WTC11 (cell line): ENCODE measurements at regions not wholly inside any gene's neighbourhood (a gene's known extent, or its start where the extent isn't known, plus 50 kb on each side); places are given as distances from the start of the nearest gene placed in this dataset.

Experiments
- ATAC-seq: fragments of 200-7000 bp; cut with Tn5 transposase; 2 replicates; pipeline ENCODE4 v1.10.0; 2021; ENCODE audit warnings: mild to moderate bottlenecking, moderate library complexity
- CTCF ChIA-PET: fragments of 300-600 bp; sonication (Branson Sonifier 250); formaldehyde crosslinking; loops from one replicate; lab custom pipeline; 2021; ENCODE audit warnings: antibody characterized with exemption; lab: Charles Lee
- POLR2A ChIA-PET: fragments of 350-600 bp; sonication (Branson Sonifier 250); formaldehyde crosslinking; loops from one replicate; lab custom pipeline; 2021; ENCODE audit warnings: antibody characterized with exemption; lab: Charles Lee
- DNase-seq: peaks from one replicate; pipeline ENCODE4 v3.0.0; 2021; ENCODE audit warnings: low spot score
- H3K27ac Mint-ChIP-seq: 2 replicates; pipeline ENCODE4 v1.8.0; 2021; ENCODE audit warnings: mixed read lengths
- H3K27me3 Mint-ChIP-seq: 2 replicates; pipeline ENCODE4 v1.8.0; 2021; ENCODE audit warnings: low read depth, mild to moderate bottlenecking, moderate library complexity, mixed read lengths
- H3K36me3 Mint-ChIP-seq: 2 replicates; pipeline ENCODE4 v1.8.0; 2021; ENCODE audit warnings: mixed read lengths
- H3K4me1 Mint-ChIP-seq: 2 replicates; pipeline ENCODE4 v1.8.0; 2022; ENCODE audit warnings: mixed read lengths
- H3K4me3 Mint-ChIP-seq: 2 replicates; pipeline ENCODE4 v1.8.0; 2021; ENCODE audit warnings: mild to moderate bottlenecking, moderate library complexity, mixed read lengths
- H3K9me3 Mint-ChIP-seq: 2 replicates; pipeline ENCODE4 v1.8.0; 2021; ENCODE audit warnings: mixed read lengths
- ATF1 ChIP-seq: sonication (generic); formaldehyde crosslinking; IDR thresholded peaks from 2 replicates; pipeline ENCODE4 v1.8.1; 2023; ENCODE audit warnings: mild to moderate bottlenecking, moderate library complexity, missing genetic modification reagents
- E2F4 ChIP-seq: sonication (generic); formaldehyde crosslinking; IDR thresholded peaks from 2 replicates; pipeline ENCODE4 v1.8.1; 2022; ENCODE audit warnings: low read depth, mild to moderate bottlenecking, moderate library complexity, missing genetic modification reagents, borderline replicate concordance
- E2F5 ChIP-seq: sonication (generic); formaldehyde crosslinking; IDR thresholded peaks from 2 replicates; pipeline ENCODE4 v1.8.1; 2022; ENCODE audit warnings: mild to moderate bottlenecking, moderate library complexity, missing genetic modification reagents
- ETV6 ChIP-seq: sonication (generic); formaldehyde crosslinking; IDR thresholded peaks from 2 replicates; pipeline ENCODE4 v1.8.1; 2022; ENCODE audit warnings: mild to moderate bottlenecking, missing genetic modification reagents
- FOXJ3 ChIP-seq: sonication (generic); formaldehyde crosslinking; IDR thresholded peaks from 2 replicates; pipeline ENCODE4 v1.9.0; 2021; ENCODE audit warnings: missing genetic modification reagents, mild to moderate bottlenecking, borderline replicate concordance
- FOXK1 ChIP-seq: sonication (generic); formaldehyde crosslinking; IDR thresholded peaks from 2 replicates; pipeline ENCODE4 v1.8.0; 2022; ENCODE audit warnings: mild to moderate bottlenecking, moderate library complexity, missing genetic modification reagents
- IRF1 ChIP-seq: sonication (generic); formaldehyde crosslinking; IDR thresholded peaks from 2 replicates; pipeline ENCODE4 v1.8.0; 2023; ENCODE audit warnings: missing genetic modification reagents
- IRF2 ChIP-seq: sonication (generic); formaldehyde crosslinking; IDR thresholded peaks from 2 replicates; pipeline ENCODE4 v1.8.0; 2022; ENCODE audit warnings: low read depth, missing genetic modification reagents, borderline replicate concordance
- MYBL2 ChIP-seq: sonication (generic); formaldehyde crosslinking; IDR thresholded peaks from 2 replicates; pipeline ENCODE4 v1.8.1; 2023; ENCODE audit warnings: mild to moderate bottlenecking, moderate library complexity, missing genetic modification reagents
- NR2C2 ChIP-seq: sonication (generic); formaldehyde crosslinking; IDR thresholded peaks from 2 replicates; pipeline ENCODE4 v1.8.0; 2022; ENCODE audit warnings: mild to moderate bottlenecking, missing genetic modification reagents
- PRDM15 ChIP-seq: sonication (generic); formaldehyde crosslinking; IDR thresholded peaks from 2 replicates; pipeline ENCODE4 v1.8.0; 2022; ENCODE audit warnings: missing genetic modification reagents
- PRRX2 ChIP-seq: fragments of 250-450 bp; sonication (Bioruptor Pico); IDR thresholded peaks from 2 replicates; pipeline ENCODE4 v1.8.0; 2021; ENCODE audit warnings: mild to moderate bottlenecking
- SMAD4 ChIP-seq: sonication (generic); formaldehyde crosslinking; IDR thresholded peaks from 2 replicates; pipeline ENCODE4 v1.8.0; 2022; ENCODE audit warnings: mild to moderate bottlenecking, missing genetic modification reagents
- TCF7 ChIP-seq: sonication (generic); formaldehyde crosslinking; IDR thresholded peaks from 2 replicates; pipeline ENCODE4 v1.8.0; 2022; ENCODE audit warnings: mild to moderate bottlenecking, low read depth, missing genetic modification reagents, moderate library complexity
- ZNF138 ChIP-seq: sonication (generic); formaldehyde crosslinking; conservative IDR thresholded peaks from 2 replicates; pipeline ENCODE4 v1.8.1; 2022; ENCODE audit warnings: mild to moderate bottlenecking, moderate library complexity, missing genetic modification reagents
- ZNF317 ChIP-seq: sonication (generic); formaldehyde crosslinking; IDR thresholded peaks from 2 replicates; pipeline ENCODE4 v1.8.1; 2023; ENCODE audit warnings: low read depth, mild to moderate bottlenecking, moderate library complexity, missing genetic modification reagents, borderline replicate concordance
- TF ChIP-seq, protein P1 (sequence below): sonication (generic); formaldehyde crosslinking; IDR thresholded peaks from 2 replicates; pipeline ENCODE4 v1.8.1; 2023; ENCODE audit warnings: mild to moderate bottlenecking, missing genetic modification reagents, moderate library complexity
- TF ChIP-seq, protein P2 (sequence below): sonication (generic); formaldehyde crosslinking; IDR thresholded peaks from 2 replicates; pipeline ENCODE4 v1.8.0; 2022; ENCODE audit warnings: mild to moderate bottlenecking, missing genetic modification reagents
- TF ChIP-seq, protein P3 (sequence below): sonication (generic); formaldehyde crosslinking; IDR thresholded peaks from 2 replicates; pipeline ENCODE4 v1.8.1; 2022; ENCODE audit warnings: low read depth, missing genetic modification reagents, borderline replicate concordance
- TF ChIP-seq, protein P4 (sequence below): fragments of 250-450 bp; sonication (Bioruptor Pico); IDR thresholded peaks from 2 replicates; pipeline ENCODE4 v1.9.0; 2021; ENCODE audit warnings: mild to moderate bottlenecking

GRCh38 chr2:228725031-228725430 lies 543.5 kb upstream of the SPHKAP start (continued):
- TF ChIP-seq, protein P1, sequence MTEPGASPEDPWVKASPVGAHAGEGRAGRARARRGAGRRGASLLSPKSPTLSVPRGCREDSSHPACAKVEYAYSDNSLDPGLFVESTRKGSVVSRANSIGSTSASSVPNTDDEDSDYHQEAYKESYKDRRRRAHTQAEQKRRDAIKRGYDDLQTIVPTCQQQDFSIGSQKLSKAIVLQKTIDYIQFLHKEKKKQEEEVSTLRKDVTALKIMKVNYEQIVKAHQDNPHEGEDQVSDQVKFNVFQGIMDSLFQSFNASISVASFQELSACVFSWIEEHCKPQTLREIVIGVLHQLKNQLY (CRISPR knock-in tag): no peak
- no peak for TF ChIP-seq ZNF317 (CRISPR knock-in tag)
- TF ChIP-seq ETV6 (CRISPR knock-in tag): no peak
- TF ChIP-seq SMAD4 (CRISPR knock-in tag): no peak
- TF ChIP-seq, protein P2, sequence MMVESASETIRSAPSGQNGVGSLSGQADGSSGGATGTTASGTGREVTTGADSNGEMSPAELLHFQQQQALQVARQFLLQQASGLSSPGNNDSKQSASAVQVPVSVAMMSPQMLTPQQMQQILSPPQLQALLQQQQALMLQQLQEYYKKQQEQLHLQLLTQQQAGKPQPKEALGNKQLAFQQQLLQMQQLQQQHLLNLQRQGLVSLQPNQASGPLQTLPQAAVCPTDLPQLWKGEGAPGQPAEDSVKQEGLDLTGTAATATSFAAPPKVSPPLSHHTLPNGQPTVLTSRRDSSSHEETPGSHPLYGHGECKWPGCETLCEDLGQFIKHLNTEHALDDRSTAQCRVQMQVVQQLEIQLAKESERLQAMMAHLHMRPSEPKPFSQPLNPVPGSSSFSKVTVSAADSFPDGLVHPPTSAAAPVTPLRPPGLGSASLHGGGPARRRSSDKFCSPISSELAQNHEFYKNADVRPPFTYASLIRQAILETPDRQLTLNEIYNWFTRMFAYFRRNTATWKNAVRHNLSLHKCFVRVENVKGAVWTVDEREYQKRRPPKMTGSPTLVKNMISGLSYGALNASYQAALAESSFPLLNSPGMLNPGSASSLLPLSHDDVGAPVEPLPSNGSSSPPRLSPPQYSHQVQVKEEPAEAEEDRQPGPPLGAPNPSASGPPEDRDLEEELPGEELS (CRISPR knock-in tag): no peak
- no peak for TF ChIP-seq ZNF138 (CRISPR knock-in tag)
- no peak for TF ChIP-seq MYBL2 (CRISPR knock-in tag)
- TF ChIP-seq IRF1: no peak

- ChIA-PET POLR2A (no interaction called here), CTCF (no interaction called here)
- Mint-ChIP-seq H3K9me3 (no peaks in the 10 kb centered on the region), H3K27ac (no peak overlapping the region), H3K27me3 (no peaks in the 10 kb centered on the region), H3K4me1 (no peaks in the 10 kb centered on the region), H3K36me3 (no peaks in the 10 kb centered on the region), H3K4me3 (no peak overlapping the region)
- no peak for DNase-seq
- no peak for TF ChIP-seq PRRX2 (CRISPR knock-in tag)
- no peak for TF ChIP-seq TCF7 (CRISPR knock-in tag)
- no peak for TF ChIP-seq ATF1 (CRISPR knock-in tag)
- no peak for TF ChIP-seq E2F5 (CRISPR knock-in tag)
- TF ChIP-seq IRF2 (CRISPR knock-in tag): no peak
- no peak for TF ChIP-seq FOXK1 (CRISPR knock-in tag)
- TF ChIP-seq, protein P3, sequence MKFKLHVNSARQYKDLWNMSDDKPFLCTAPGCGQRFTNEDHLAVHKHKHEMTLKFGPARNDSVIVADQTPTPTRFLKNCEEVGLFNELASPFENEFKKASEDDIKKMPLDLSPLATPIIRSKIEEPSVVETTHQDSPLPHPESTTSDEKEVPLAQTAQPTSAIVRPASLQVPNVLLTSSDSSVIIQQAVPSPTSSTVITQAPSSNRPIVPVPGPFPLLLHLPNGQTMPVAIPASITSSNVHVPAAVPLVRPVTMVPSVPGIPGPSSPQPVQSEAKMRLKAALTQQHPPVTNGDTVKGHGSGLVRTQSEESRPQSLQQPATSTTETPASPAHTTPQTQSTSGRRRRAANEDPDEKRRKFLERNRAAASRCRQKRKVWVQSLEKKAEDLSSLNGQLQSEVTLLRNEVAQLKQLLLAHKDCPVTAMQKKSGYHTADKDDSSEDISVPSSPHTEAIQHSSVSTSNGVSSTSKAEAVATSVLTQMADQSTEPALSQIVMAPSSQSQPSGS (CRISPR knock-in tag): no peak
- no peak for ATAC-seq
Measured at GRCh38 chr2:228723599-228723998, 542.1 kb upstream of the SPHKAP start.

- Mint-ChIP-seq H3K4me1 (no peaks in the 10 kb centered on the region), H3K36me3 (no peaks in the 10 kb centered on the region), H3K27me3 (no peaks in the 10 kb centered on the region), H3K4me3 (no peak overlapping the region), H3K9me3 (no peaks in the 10 kb centered on the region), H3K27ac (no peak overlapping the region)
- CTCF ChIA-PET: no interaction called here
- ATAC-seq: no peak
- DNase-seq: no peak
- POLR2A ChIA-PET: no interaction called here
- no peak for TF ChIP-seq NR2C2 (CRISPR knock-in tag)
- TF ChIP-seq, protein P4, sequence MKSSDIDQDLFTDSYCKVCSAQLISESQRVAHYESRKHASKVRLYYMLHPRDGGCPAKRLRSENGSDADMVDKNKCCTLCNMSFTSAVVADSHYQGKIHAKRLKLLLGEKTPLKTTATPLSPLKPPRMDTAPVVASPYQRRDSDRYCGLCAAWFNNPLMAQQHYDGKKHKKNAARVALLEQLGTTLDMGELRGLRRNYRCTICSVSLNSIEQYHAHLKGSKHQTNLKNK (CRISPR knock-in tag): no peak
- no peak for TF ChIP-seq PRDM15 (CRISPR knock-in tag)
- TF ChIP-seq E2F4 (CRISPR knock-in tag): no peak
- TF ChIP-seq FOXJ3 (CRISPR knock-in tag): no peak
Measured at GRCh38 chr2:228722311-228722710, 540.8 kb upstream of the SPHKAP start.
